Progenitor cell of endocrine pancreas (in vitro differentiated cells): ENCODE measurements at regions not wholly inside any gene's neighbourhood (a gene's known extent, or its start where the extent isn't known, plus 50 kb on each side); places are given as distances from the start of the nearest gene placed in this dataset.

Experiments used
- DNase-seq: peaks from one replicate; pipeline ENCODE4 v3.0.0; 2021; ENCODE audit warnings: low spot score; ENCODE audit not compliant: unreplicated experiment
- H3K27ac Mint-ChIP-seq: 2 replicates; pipeline ENCODE4 v1.8.0; 2021; ENCODE audit warnings: mild to moderate bottlenecking, moderate library complexity, mixed read lengths
- H3K27me3 Mint-ChIP-seq: 2 replicates; pipeline ENCODE4 v1.8.0; 2021; ENCODE audit warnings: mixed read lengths
- H3K36me3 Mint-ChIP-seq: 2 replicates; pipeline ENCODE4 v1.8.0; 2022; ENCODE audit warnings: mixed read lengths; ENCODE audit not compliant: insufficient read depth
- H3K4me1 Mint-ChIP-seq: 2 replicates; pipeline ENCODE4 v1.8.0; 2021; ENCODE audit warnings: low read depth, mixed read lengths
- H3K4me3 Mint-ChIP-seq: 2 replicates; pipeline ENCODE4 v1.8.0; 2021; ENCODE audit warnings: low read depth, mild to moderate bottlenecking, moderate library complexity, mixed read lengths
- H3K9me3 Mint-ChIP-seq: 2 replicates; pipeline ENCODE4 v1.8.0; 2021; ENCODE audit warnings: low read depth, mixed read lengths
- CTCF ChIP-seq: fragments of 200-600 bp; sonication (generic); IDR thresholded peaks from one replicate; pipeline ENCODE4 v1.5.0; 2021; ENCODE audit warnings: antibody characterized with exemption, mild to moderate bottlenecking; ENCODE audit not compliant: unreplicated experiment

- no peak overlapping the region for H3K27ac Mint-ChIP-seq
- TF ChIP-seq CTCF: no peak
- H3K4me1 Mint-ChIP-seq: no peaks in the 10 kb centered on the region
- H3K27me3 Mint-ChIP-seq: no peaks in the 10 kb centered on the region
- H3K9me3 Mint-ChIP-seq: no peaks in the 10 kb centered on the region
- H3K4me3 Mint-ChIP-seq: no peak overlapping the region
- H3K36me3 Mint-ChIP-seq: no peaks in the 10 kb centered on the region
- DNase-seq: no peak
Observed at GRCh38 chr3:117547956-117548550, 838.5 kb downstream of the TUSC7 start.

GRCh38 chr3:117548600-117548999, 839.0 kb downstream of the TUSC7 start:
- H3K4me3 Mint-ChIP-seq: no peak overlapping the region

DNA sequence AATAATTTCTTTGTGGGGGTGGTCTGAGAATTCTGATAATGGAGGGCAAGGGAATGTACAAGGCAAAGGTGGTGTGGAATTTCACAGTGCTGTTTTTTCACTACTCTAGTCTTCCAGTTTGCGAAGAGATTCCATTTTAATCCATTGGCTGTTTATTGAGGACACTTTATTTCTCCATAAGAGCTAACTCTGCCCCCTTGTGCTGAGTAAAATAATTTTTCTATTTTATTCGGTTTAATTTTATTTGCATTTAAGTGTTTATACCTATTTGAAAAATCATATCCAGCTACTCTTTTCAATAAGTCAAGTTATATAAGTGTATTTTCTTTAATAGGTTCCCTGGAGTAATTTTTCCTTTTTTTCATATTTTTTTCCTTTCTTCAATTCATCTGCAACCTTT, 840.1 kb downstream of the TUSC7 start:
- peaks cover 2% of the 10 kb centered on the region for H3K36me3 Mint-ChIP-seq
- H3K9me3 Mint-ChIP-seq: peaks cover 4% of the 10 kb centered on the region
- no peak for TF ChIP-seq CTCF
- no peak overlapping the region for H3K27ac Mint-ChIP-seq
- H3K4me3 Mint-ChIP-seq: no peak overlapping the region
- H3K4me1 Mint-ChIP-seq: no peaks in the 10 kb centered on the region
- H3K27me3 Mint-ChIP-seq: no peaks in the 10 kb centered on the region
- no peak for DNase-seq

More at GRCh38 chr3:117548600-117548999, 839.0 kb downstream of the TUSC7 start:
- Mint-ChIP-seq H3K27ac (no peak overlapping the region), H3K27me3 (no peaks in the 10 kb centered on the region), H3K4me1 (no peaks in the 10 kb centered on the region), H3K9me3 (no peaks in the 10 kb centered on the region), H3K36me3 (no peaks in the 10 kb centered on the region)
- no peak for DNase-seq
- no peak for TF ChIP-seq CTCF

- no peak for DNase-seq
- Mint-ChIP-seq H3K4me1 (no peaks in the 10 kb centered on the region), H3K27ac (no peak overlapping the region)
Observed at GRCh38 chr3:117550766-117551165, 841.2 kb downstream of the TUSC7 start.

GRCh38 chr3:117553461-117553860, 843.9 kb downstream of the TUSC7 start:
- H3K27me3 Mint-ChIP-seq: no peaks in the 10 kb centered on the region
- no peak overlapping the region for H3K27ac Mint-ChIP-seq
- no peak overlapping the region for H3K4me3 Mint-ChIP-seq
- TF ChIP-seq CTCF: no peak
- peaks cover 4% of the 10 kb centered on the region for H3K4me1 Mint-ChIP-seq
- no peak for DNase-seq
- peaks cover 4% of the 10 kb centered on the region for H3K9me3 Mint-ChIP-seq
- H3K36me3 Mint-ChIP-seq: peaks cover 3% of the 10 kb centered on the region

More at GRCh38 chr3:117550766-117551165, 841.2 kb downstream of the TUSC7 start:
- TF ChIP-seq CTCF: no peak
- H3K36me3 Mint-ChIP-seq: peaks cover 2% of the 10 kb centered on the region
- no peak overlapping the region for H3K4me3 Mint-ChIP-seq
- no peaks in the 10 kb centered on the region for H3K27me3 Mint-ChIP-seq
- H3K9me3 Mint-ChIP-seq: peaks cover 4% of the 10 kb centered on the region
